GM18870 (cell line): ENCODE measurements at regions not wholly inside any gene's neighbourhood (a gene's known extent, or its start where the extent isn't known, plus 50 kb on each side); places are given as distances from the start of the nearest gene placed in this dataset.
"Not testable (repeated sequence)": the region's sequence is repeated elsewhere in the genome, so short reads cannot be mapped to it uniquely, and the experiment has no call there.

ENCODE experiments used
- ATAC-seq: cut with Tn5 transposase; IDR thresholded peaks from one replicate; pipeline ENCODE4 v1.9.1; 2021; ENCODE audit warnings: moderate library complexity; ENCODE audit not compliant: unreplicated experiment

DNA sequence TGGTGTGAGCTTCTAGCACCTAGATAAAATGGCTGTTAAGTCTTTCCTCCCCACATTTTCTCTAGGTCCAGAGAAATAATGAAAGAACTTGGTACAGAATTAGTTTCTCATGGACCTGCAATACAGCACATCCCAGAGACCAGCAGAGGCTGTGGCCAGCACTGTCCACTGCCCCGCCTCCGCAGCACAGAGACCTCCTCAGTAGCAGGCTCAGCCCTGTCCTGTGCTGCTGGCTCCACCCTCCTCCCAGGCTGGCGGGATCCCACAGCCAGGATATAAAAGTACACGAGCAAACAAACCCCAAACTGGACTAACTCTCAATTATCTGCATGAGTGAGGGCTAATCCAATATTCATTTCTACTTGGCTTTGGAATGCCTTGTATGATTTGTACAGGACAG, 401.5 kb downstream of the RPS6KC1 start:
- no peak for ATAC-seq

DNA sequence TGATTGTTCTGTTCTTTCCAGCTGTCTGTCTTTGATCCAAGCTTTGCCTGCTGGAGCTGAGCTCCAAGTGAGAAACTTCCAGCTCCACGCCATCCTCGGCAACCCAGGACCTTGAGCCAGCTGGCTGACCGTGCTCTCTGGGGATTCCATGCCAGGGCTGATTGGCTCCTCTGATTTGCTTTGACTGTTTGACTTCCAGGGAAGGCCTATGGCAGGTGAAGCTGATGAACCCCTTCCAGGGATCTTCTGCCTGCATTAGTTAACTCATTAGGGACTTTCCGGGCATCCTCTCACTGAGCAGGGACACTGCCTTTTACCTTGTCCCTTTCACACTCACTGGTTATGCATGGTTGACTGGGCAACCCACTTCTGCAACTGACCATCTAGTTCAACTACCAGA, 406.1 kb downstream of the RPS6KC1 start:
- no peak for ATAC-seq

DNA sequence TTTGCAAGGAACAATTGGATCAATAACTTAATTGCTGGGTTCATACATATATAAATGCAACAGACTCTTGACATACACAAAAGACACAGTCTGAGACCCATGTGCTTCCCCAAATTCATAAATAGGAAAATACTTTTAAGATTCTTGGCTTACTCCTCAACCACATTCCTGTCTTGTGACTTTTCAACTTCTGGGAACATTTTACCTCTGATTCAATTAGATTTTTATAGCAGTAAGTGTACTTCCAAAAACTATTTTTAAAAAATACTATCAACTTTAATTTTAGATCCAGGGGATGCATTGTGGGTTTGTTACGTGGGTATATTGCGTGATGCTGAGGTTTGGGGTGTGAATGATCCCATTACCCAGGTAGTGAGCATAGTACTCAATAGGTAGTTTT, 406.7 kb downstream of the RPS6KC1 start:
- no peak for ATAC-seq

DNA sequence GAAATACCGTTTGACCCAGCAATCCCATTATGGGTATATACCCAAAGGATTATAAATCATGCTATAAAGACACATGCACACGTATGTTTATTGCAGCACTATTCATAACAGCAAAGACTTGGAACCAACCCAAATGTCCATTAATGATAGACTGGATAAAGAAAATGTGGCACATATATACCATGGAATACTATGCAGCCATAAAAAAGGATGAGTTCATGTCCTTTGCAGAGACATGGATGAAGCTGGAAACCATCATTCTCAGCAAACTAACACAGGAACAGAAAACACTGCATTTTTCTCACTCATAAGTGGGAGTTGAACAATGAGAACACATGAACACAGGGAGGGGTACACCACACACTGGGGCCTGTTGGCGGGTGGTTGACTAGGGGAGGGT, 411.3 kb downstream of the RPS6KC1 start:
- not testable (repeated sequence) for ATAC-seq

DNA sequence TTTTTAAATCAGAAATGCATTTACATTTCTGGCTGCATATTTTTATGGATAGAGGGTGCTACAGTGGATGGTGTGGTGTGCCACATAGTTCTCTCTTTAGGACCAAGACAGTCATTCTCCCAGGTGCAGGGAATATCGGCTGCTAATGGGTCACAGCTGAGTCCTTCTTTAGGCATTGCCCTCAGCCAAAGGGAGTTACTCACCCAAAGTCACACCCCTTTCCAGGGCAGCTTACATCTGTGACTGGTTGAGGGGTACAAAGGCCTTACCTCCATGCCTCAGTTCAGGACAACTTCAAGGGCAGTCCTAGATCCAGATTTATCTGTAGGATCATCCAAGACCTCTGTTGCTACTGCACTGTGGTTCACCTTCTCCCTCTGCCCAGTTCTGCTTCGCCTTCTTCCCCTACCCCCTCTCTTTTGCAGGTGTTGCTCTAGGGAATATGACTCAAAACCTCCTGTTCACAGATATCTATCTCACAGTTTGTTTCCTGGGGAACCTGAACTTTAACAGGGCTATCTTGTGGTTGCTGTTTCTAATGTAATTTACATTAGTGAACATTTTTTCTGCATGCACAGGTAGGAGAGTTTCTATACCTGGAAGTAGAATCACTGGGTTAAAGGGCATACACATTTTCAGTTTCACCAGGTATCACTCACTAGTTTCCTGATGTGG, 413.9 kb downstream of the RPS6KC1 start:
- ATAC-seq: no peak

DNA sequence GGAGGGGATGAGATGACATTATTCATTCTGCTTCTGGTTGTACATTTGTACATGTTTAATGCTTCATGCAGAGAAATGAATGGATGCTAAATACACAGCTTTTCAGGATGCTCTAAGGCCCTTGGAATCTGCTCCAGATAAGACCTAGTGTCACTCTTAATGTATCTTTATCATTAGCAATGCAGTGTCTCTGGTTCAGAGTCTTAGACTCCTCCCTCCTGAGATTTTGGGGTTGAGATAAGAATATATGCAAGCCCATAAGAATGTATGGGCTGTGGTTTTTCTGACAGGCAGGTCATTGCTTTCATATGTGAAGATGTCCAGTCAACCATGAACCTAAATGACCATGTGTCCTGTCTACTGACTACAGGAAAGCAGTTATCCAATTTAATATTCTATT, 415.5 kb downstream of the RPS6KC1 start:
- ATAC-seq: no peak

DNA sequence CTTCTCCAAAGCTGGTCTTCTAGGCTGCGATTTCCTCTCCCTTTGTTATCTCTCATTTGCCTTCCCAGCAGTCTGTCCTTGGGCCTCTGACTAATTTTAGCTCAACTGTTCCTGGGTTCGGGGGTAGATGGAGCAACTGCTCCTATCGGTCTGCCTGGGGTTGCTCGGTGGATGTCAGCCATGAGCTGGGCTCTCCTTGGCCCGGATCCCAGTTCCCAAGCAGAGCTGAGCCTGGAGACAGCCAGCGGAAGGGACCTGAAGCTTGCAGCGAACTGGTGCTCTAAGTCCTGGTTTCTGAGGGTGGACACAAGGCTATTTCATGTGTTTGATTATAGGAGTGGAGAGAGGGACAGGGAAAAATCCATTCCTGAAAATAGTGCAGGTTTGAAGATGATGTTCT, 423.0 kb downstream of the RPS6KC1 start:
- no peak for ATAC-seq

DNA sequence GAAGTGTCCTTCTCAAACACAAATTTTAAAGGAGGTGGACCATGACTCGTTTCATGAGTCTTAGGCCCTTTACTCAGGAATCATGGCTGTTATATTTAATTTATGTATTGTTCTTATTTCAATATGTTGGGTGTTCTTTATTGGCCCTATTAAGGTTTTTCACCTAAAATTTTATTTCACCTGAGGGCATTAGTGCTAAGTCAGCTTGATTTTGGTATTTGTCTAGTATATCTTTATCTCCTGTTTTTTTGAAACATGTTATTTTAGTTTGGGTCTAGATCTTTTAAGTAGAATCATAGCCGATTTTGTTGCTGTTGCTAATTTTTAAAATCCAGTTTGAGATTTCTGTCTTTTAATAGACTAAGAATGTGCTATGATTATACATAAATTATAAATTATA, 430.4 kb downstream of the RPS6KC1 start:
- no peak for ATAC-seq

DNA sequence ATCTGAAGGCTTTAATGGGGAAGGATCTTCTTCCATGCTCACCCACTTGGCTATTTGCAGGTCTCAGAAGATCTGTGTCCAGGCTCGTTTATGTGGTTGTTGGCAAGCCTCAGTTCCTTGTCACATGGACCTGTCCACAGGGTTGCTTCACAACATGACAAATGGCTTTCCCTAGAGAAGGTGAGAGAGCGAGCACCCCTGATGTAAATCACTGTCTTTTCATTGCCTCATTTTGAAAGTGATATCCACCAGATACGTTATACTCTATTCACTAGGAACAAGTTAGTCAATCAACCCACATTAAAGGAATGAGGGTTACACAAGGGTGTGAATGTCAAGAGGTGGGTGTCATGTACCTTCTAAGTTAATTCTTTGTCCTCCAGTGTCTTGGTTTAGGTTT, 433.3 kb downstream of the RPS6KC1 start:
- no peak for ATAC-seq

DNA sequence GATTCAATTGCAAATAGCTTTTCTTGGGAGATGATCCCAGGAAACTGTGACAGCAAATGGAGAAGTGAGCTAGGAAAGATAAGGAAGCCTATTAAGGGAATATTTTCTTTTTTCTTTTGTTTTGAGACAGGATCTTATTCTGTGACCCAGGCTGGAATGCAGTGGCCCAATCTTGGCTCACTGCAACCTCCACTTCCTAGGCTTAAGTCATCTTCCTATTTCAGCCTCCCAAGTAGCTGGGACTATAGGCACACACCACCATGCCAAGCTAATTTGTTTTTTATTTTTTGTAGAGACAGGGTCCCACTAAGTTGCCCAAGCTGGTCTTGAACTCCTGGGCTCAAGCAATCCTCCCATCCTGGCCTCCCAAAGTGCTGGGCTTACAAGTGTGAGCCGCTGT, 433.7 kb downstream of the RPS6KC1 start:
- no peak for ATAC-seq

DNA sequence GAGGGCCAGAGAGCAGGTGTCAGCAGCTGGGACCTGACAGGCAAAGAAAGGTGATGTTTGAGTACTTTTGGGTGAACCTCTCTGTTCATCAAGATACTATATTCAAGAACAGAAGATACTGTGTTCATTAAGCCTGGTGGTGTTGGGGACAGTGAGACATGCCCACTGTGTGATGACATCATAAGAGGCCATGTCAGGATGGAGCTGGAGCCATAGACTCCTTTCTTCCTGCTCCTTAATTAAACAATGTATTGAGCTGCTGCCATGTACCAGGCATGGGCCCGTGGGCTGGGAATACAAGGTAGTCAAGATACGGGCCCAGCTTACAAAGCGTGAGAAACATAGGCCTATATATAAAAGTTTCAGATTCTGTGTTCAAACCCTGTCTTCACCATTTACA, 435.4 kb downstream of the RPS6KC1 start:
- ATAC-seq: no peak

DNA sequence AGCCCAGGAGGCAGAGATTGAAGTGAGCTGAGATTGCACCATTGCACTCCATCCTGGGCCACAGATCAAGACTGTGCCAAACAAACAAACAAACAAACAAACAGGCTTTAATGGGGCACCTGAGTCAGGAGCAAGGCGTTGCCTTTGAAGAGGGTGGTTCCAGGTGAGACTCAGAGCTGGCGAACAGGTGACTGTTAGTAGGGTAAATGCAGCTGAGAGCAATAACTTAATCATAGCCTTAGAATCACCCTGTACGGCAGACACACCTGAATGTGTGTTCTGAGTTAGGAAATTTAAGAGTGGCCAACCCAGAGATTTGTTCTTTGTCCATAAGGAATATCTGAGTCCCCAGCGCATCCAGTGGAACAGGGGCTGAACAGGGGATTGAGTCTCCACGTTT, 440.4 kb downstream of the RPS6KC1 start:
- no peak for ATAC-seq

DNA sequence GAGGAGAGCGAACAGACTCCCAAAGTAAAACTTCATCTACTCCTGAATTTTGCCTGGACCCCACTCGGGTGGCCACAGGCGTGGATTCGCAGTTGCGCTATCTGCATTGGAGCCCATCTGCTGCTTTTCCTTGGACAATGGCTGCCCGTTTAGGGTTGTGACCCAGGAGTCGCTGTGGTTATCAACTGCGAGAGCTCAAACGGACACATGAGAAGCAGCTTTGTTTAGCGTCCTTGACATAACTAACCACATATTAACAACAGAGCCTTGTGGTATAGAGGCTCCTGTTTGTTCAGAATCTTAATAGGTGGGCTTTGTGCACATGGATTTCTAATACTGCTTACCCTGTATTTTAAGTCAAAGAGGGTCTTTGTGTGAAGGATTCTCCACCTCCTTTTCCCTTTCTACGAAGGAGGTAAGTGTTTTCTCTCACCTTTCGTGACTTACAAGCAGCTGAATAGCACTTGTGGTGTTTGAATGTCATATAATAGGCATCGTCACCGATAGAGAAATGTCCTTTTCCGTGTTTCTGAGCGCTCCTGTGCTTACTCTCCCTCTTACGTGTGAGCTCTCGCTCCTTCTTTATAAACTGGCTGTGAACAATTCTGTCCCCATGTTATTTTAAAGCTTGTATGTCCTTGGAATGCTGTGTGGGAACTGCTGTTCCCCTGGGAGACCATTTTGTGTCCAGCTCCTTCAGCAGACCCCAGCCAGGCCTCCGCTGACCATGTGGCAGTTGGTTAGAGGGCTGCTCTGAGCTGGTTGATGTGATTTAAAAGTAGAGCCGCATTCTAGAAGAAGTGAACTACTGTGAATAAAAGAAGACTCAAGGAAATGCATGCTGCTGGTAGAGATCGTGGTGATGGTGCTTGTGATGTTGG, 441.4 kb downstream of the RPS6KC1 start:
- no peak for ATAC-seq

DNA sequence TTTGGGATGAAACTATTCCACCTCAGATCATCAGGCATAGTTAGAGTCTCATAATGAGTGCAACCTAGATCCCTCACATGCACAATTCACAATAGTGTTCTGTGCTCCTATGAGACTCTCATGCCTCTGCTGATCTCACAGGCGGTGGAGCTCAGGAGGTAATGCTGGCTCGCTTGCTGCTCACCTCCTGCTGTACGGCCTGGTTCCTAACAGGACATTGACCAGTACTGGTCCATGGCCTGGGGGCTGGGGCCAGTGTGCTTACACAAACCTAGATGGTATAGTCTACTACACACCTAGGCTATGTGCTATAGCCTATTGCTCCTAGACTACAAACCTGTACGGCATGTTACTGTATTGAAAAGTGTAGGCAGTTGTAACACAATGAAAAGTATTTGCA, 448.4 kb downstream of the RPS6KC1 start:
- no peak for ATAC-seq

DNA sequence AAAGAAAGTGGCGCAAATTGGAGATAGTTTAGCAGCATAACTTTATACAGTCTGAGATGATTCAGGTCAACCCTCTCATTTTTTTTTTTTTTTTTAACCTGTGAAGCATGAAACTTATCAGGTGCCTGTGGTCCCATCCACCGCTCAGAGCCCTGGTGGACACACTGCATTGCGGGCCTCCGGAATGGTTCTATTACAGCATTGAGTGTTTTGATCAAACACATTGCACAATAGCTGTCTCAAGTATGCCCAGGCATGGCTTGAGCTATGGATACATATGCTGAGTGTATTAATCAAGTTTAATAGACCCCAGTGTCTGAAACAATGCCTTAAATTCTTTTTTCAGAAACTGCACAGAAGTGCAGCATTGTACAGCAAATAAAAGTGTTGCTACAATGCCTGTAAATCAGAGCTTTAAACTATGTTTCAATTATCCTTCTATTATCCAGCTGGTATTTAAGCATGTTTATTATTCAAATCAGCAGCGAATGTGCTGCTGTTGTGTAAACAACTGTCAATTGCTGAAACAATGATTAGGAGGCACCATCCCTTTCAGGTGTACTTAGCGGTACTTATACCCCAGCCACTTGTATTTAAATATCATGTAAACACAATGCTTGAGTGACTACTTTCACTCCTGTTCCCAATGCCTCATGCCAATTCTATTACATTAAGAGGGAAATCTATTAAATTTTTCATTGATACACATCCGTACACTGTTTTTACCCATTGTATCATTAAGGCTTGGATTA, 456.6 kb downstream of the RPS6KC1 start:
- ATAC-seq: no peak

DNA sequence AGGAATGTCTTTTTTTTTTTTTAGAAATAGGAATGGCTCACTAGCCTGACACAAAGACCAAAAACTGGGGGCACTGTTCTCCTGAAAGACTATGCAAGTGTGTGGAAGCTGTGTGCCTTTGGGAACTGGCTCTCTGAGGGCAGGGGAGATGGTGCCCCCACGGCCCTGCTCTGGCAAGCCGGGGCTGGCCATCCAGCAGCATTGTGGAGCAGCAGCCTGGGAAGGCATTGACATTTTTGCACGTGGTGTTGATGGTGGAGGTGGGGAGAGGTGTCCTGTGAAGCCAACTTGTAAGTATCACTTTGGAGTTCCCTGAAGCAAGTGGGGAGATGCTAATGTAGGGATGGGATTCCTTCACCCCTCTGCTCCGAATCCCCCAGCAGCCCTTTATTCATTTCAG, 460.1 kb downstream of the RPS6KC1 start:
- no peak for ATAC-seq

DNA sequence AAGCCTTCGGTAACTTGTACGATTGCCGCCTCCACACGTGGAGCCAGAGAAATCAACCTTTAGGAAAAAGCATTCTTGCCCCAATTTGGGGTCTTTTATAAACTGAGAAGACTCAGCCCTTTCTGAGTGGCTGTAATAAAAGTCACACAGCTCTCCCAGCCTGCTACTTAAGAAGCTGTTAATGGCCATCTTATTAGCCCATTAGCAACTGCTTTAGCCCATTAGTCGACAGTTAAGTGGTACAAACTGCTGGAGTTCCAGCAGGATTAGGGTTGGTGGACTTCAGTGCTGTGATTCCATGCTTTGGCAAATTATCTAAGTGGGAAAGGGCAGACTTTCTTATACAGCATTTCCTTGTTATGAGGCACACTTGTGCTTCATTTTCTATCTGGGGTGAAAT, 461.3 kb downstream of the RPS6KC1 start:
- no peak for ATAC-seq

DNA sequence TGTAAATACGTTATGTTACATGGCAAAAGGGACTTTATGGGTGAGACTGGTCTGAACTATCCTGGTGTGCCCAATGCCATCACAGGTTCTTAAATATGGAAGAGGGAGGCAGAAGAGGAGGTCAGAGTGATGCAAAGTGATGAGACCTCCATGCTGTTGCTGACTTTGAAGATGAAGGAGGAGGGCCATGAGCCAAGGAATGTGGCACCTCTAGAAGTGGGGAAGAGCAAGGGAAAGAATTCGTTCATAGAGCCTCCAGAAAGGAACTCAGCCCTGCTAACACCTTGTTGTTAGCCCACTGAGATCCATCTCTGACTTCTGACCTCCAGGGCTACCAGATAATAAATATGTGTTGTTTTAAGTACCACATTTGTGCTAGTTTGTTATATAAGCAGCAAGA, 462.0 kb downstream of the RPS6KC1 start:
- ATAC-seq: no peak

DNA sequence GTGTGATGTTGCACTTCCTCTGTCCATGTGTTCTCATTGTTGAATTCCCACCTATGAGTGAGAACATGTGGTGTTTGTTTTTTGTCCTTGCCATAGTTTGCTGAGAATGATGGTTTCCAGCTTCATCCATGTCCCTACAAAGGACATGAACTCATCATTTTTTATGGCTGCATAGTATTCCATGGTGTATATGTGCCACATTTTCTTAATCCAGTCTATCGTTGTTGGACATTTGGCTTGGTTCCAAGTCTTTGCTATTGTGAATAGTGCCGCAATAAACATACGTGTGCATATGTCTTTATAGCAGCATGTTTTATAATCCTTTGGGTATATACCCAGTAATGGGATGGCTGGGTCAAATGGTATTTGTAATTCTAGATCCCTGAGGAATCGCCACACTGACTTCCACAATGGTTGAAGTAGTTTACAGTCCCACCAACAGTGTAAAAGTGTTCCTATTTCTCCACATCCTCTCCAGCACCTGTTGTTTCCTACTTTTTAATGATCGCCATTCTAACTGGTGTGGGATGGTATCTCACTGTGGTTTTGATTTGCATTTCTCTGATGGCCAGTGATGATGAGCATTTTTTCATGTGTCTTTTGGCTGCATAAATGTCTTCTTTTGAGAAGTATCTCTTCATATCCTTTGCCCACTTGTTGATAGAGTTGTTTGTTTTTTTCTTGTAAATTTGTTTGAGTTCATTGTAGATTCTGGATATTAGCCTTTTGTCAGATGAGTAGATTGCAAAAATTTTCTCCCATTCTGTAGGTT, 463.6 kb downstream of the RPS6KC1 start:
- ATAC-seq: not testable (repeated sequence)

DNA sequence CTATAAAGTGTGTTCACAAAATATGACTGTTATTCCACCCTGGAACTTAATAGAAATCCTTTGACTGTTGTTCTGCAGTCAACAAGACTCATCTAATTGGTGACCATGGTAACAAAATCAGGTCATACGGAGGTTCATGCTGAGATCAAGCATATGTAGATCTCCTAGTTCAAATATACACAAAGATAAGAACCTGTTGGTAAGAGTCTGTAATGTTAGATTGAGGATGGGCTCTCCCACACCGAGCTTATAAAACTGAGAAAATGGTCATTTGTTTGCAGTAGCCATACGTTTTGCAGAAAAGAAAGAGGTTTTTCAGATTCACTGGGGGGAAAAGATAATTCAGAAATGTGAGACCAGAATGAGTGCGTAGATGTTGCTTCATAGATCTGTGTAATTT, 468.1 kb downstream of the RPS6KC1 start:
- ATAC-seq: no peak

DNA sequence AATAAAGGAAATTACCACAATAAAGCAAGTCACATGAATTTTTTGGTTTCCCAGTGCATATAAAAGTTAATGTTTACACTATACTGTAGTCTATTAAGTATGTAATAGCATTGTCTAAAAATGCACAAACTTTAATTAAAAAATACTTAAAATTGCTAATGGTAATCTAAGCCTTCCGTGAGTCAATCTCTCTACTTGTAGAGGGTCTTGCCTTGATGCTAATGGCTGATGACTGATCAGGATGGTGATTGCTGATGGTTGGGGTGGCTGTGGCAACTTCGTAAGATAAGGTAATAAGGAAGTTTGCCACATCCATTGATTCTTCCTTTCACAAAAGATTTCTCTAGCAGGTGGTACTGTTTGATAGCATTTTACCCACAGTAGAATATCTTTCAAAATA, 466.6 kb upstream of the PROX1 start:
- no peak for ATAC-seq
